ENCODE measurements at regions not wholly inside any gene's neighbourhood (a gene's known extent, or its start where the extent isn't known, plus 50 kb on each side); places are given as distances from the start of the nearest gene placed in this dataset.
A peak's percentile ranks its signal among the peaks of the same experiment; 100 is the strongest.

GRCh38 chr6:168249746-168250145 is 69.8 kb downstream of the DACT2 start:
- Histone ChIP-seq H3K79me2 (no peaks in the 10 kb centered on the region), H2AFZ (no peak overlapping the region), H3K4me1 (ENCODE audit: insufficient read depth) (peaks cover 38% of the 10 kb centered on the region), H3K4me3 (no peak overlapping the region), H3K4me2 (no peak overlapping the region), H3K9me3 (ENCODE audit: low read depth) (no peaks in the 10 kb centered on the region), H3K9me2 (replicated peaks; ENCODE audit: insufficient read depth) (no peaks in the 10 kb centered on the region), H3K36me3 (replicated peaks; ENCODE audit: insufficient read depth, low read depth) (no peaks in the 10 kb centered on the region), H3K27ac (no peak overlapping the region), H3K27me3 (no peaks in the 10 kb centered on the region), H4K20me1 (ENCODE audit: insufficient read depth, poor library complexity, severe bottlenecking) (no peaks in the 10 kb centered on the region)
- no peak for DNase-seq (ENCODE audit: low spot score)
- 93% methylated on average over 13 of the region's 13 CpGs for WGBS (ENCODE audit: low lambda C conversion rate, missing lambda C conversion rate)
- no peak for TF ChIP-seq CTCF (IDR thresholded peaks at IDR 0.05; ENCODE audit: poor library complexity)
- TF ChIP-seq EZH2phosphoT487 (IDR thresholded peaks at IDR 0.05; ENCODE audit: low read depth, severe bottlenecking, unreplicated experiment) = no peak
- no peak for TF ChIP-seq EZH2 (IDR thresholded peaks at IDR 0.05; ENCODE audit: borderline replicate concordance)

GRCh38 chr6:168248148-168248620 is 71.4 kb downstream of the DACT2 start:
- H3K36me3 ChIP-seq (replicated peaks; ENCODE audit: insufficient read depth, low read depth) = no peaks in the 10 kb centered on the region
- H3K4me2 ChIP-seq = peak overlapping the region; percentile 15
- 61% methylated on average over 9 of the region's 9 CpGs for WGBS (ENCODE audit: low lambda C conversion rate, missing lambda C conversion rate)
- no peak overlapping the region for H3K4me3 ChIP-seq
- no peaks in the 10 kb centered on the region for H3K27me3 ChIP-seq
- H3K4me1 ChIP-seq (ENCODE audit: insufficient read depth) = peaks cover 31% of the 10 kb centered on the region
- H3K79me2 ChIP-seq = no peaks in the 10 kb centered on the region
- DNase-seq (ENCODE audit: low spot score) = no peak
- H3K9me3 ChIP-seq (ENCODE audit: low read depth) = no peaks in the 10 kb centered on the region
- H3K27ac ChIP-seq = peak overlapping the region; percentile 69
- no peaks in the 10 kb centered on the region for H4K20me1 ChIP-seq (ENCODE audit: insufficient read depth, poor library complexity, severe bottlenecking)
- no peaks in the 10 kb centered on the region for H3K9me2 ChIP-seq (replicated peaks; ENCODE audit: insufficient read depth)
- H2AFZ ChIP-seq = no peak overlapping the region
- TF ChIP-seq EZH2phosphoT487 (IDR thresholded peaks at IDR 0.05; ENCODE audit: low read depth, severe bottlenecking, unreplicated experiment) (no peak), CTCF (IDR thresholded peaks at IDR 0.05; ENCODE audit: poor library complexity) (no peak), EZH2 (IDR thresholded peaks at IDR 0.05; ENCODE audit: borderline replicate concordance) (no peak)

GRCh38 chr6:168247443-168248147 is 72.0 kb downstream of the DACT2 start:
- H3K27ac ChIP-seq = peak overlapping the region; percentile 69
- H3K4me2 ChIP-seq = peak overlapping the region; percentile 15
- DNase-seq (ENCODE audit: low spot score) = peak; percentile 68

More at GRCh38 chr6:168247443-168248147, 72.0 kb downstream of the DACT2 start:
- H3K4me3 ChIP-seq = no peak overlapping the region
- no peaks in the 10 kb centered on the region for H3K9me2 ChIP-seq (replicated peaks; ENCODE audit: insufficient read depth)
- no peaks in the 10 kb centered on the region for H4K20me1 ChIP-seq (ENCODE audit: insufficient read depth, poor library complexity, severe bottlenecking)
- TF ChIP-seq EZH2phosphoT487 (IDR thresholded peaks at IDR 0.05; ENCODE audit: low read depth, severe bottlenecking, unreplicated experiment) = no peak
- no peak for TF ChIP-seq EZH2 (IDR thresholded peaks at IDR 0.05; ENCODE audit: borderline replicate concordance)
- no peak for TF ChIP-seq CTCF (IDR thresholded peaks at IDR 0.05; ENCODE audit: poor library complexity)
- no peaks in the 10 kb centered on the region for H3K27me3 ChIP-seq
- no peak overlapping the region for H2AFZ ChIP-seq
- no peaks in the 10 kb centered on the region for H3K79me2 ChIP-seq
- no peaks in the 10 kb centered on the region for H3K36me3 ChIP-seq (replicated peaks; ENCODE audit: insufficient read depth, low read depth)
- no peaks in the 10 kb centered on the region for H3K9me3 ChIP-seq (ENCODE audit: low read depth)
- peaks cover 27% of the 10 kb centered on the region for H3K4me1 ChIP-seq (ENCODE audit: insufficient read depth)
- 32% methylated on average over 16 of the region's 16 CpGs for WGBS (ENCODE audit: low lambda C conversion rate, missing lambda C conversion rate)

All from hepatocyte (in vitro differentiated cells).